ENCODE measurements at regions not wholly inside any gene's neighbourhood (a gene's known extent, or its start where the extent isn't known, plus 50 kb on each side); places are given as distances from the start of the nearest gene placed in this dataset.

- H2AFZ ChIP-seq (ENCODE audit: control insufficient read depth, low read length): no peak overlapping the region
- no peaks in the 10 kb centered on the region for H3K27me3 ChIP-seq (ENCODE audit: control insufficient read depth, extremely low read depth, insufficient read depth, low read length)
- no peaks in the 10 kb centered on the region for H3K9me3 ChIP-seq (ENCODE audit: control insufficient read depth, low read depth, low read length)
- TF ChIP-seq CTCF (optimal IDR thresholded peaks at IDR 0.05 in 1 of 3, IDR thresholded peaks at IDR 0.05 in 1 of 3, conservative IDR thresholded peaks at IDR 0.05 in 1 of 3; ENCODE audit: extremely low read depth in 1 of 3, insufficient read depth in 2 of 3, low read length in 3 of 3): no peak
- no peak for TF ChIP-seq EZH2 (IDR thresholded peaks at IDR 0.05; ENCODE audit: low read length)
- H3K36me3 ChIP-seq (ENCODE audit: control insufficient read depth in 2 of 2, extremely low read depth in 1 of 2, insufficient read depth in 2 of 2, low read length in 2 of 2): no peaks in the 10 kb centered on the region
- dilution Hi-C loops (cut with MboI; ENCODE audit: extremely low pct_ligation_motif_present, low sequenced_read_pairs): no loop called here
- DNase-seq (ENCODE audit: low read depth, low spot score): no peak
- H3K4me2 ChIP-seq (ENCODE audit: control insufficient read depth, extremely low read depth, insufficient read depth, low read depth, low read length): no peak overlapping the region
- H3K27ac ChIP-seq (ENCODE audit: control insufficient read depth, insufficient read depth, low read length): no peak overlapping the region
- no peaks in the 10 kb centered on the region for H4K20me1 ChIP-seq (ENCODE audit: control insufficient read depth, extremely low read depth, insufficient read depth, low read length)
- no peaks in the 10 kb centered on the region for H3K9me1 ChIP-seq (ENCODE audit: control insufficient read depth, extremely low read depth, insufficient read depth, low read length)
- no peaks in the 10 kb centered on the region for H3K79me2 ChIP-seq (ENCODE audit: control insufficient read depth, insufficient read depth, low read length)
- no peak for FAIRE-seq
- H3K4me1 ChIP-seq (ENCODE audit: control insufficient read depth, extremely low read depth, insufficient read depth, low read length): no peaks in the 10 kb centered on the region
- no peak overlapping the region for H3K4me3 ChIP-seq (ENCODE audit: control insufficient read depth in 2 of 3, extremely low read depth in 1 of 3, insufficient read depth in 2 of 3, low read depth in 1 of 3, low read length in 3 of 3)
- H3K9ac ChIP-seq (ENCODE audit: control insufficient read depth, extremely low read depth, insufficient read depth, low read length): no peak overlapping the region
Measured at GRCh38 chr2:14157816-14158215, 474.7 kb upstream of the LRATD1 start.

GRCh38 chr2:14180333-14180732 is 452.2 kb upstream of the LRATD1 start:
- H3K36me3 ChIP-seq (ENCODE audit: control insufficient read depth in 2 of 2, extremely low read depth in 1 of 2, insufficient read depth in 2 of 2, low read length in 2 of 2): no peaks in the 10 kb centered on the region
- H3K27me3 ChIP-seq (ENCODE audit: control insufficient read depth, extremely low read depth, insufficient read depth, low read length): no peaks in the 10 kb centered on the region
- no peak for FAIRE-seq
- no peak overlapping the region for H2AFZ ChIP-seq (ENCODE audit: control insufficient read depth, low read length)
- H3K4me2 ChIP-seq (ENCODE audit: control insufficient read depth, extremely low read depth, insufficient read depth, low read depth, low read length): no peak overlapping the region
- H3K9me1 ChIP-seq (ENCODE audit: control insufficient read depth, extremely low read depth, insufficient read depth, low read length): no peaks in the 10 kb centered on the region
- no peaks in the 10 kb centered on the region for H3K9me3 ChIP-seq (ENCODE audit: control insufficient read depth, low read depth, low read length)
- H3K9ac ChIP-seq (ENCODE audit: control insufficient read depth, extremely low read depth, insufficient read depth, low read length): no peak overlapping the region
- no peaks in the 10 kb centered on the region for H3K4me1 ChIP-seq (ENCODE audit: control insufficient read depth, extremely low read depth, insufficient read depth, low read length)
- H3K27ac ChIP-seq (ENCODE audit: control insufficient read depth, insufficient read depth, low read length): no peak overlapping the region
- H4K20me1 ChIP-seq (ENCODE audit: control insufficient read depth, extremely low read depth, insufficient read depth, low read length): no peaks in the 10 kb centered on the region
- H3K79me2 ChIP-seq (ENCODE audit: control insufficient read depth, insufficient read depth, low read length): no peaks in the 10 kb centered on the region
- dilution Hi-C loops (cut with MboI; ENCODE audit: extremely low pct_ligation_motif_present, low sequenced_read_pairs): no loop called here
- TF ChIP-seq EZH2 (IDR thresholded peaks at IDR 0.05; ENCODE audit: low read length): no peak
- no peak for TF ChIP-seq CTCF (optimal IDR thresholded peaks at IDR 0.05 in 1 of 3, IDR thresholded peaks at IDR 0.05 in 1 of 3, conservative IDR thresholded peaks at IDR 0.05 in 1 of 3; ENCODE audit: extremely low read depth in 1 of 3, insufficient read depth in 2 of 3, low read length in 3 of 3)
- no peak for DNase-seq (ENCODE audit: low read depth, low spot score)
- no peak overlapping the region for H3K4me3 ChIP-seq (ENCODE audit: control insufficient read depth in 2 of 3, extremely low read depth in 1 of 3, insufficient read depth in 2 of 3, low read depth in 1 of 3, low read length in 3 of 3)
